NCI-H146 treated with DMSO at 0.1 percent for 48 hours (cell line): ENCODE measurements at regions not wholly inside any gene's neighbourhood (a gene's known extent, or its start where the extent isn't known, plus 50 kb on each side); places are given as distances from the start of the nearest gene placed in this dataset.
A peak's percentile ranks its signal among the peaks of the same experiment; 100 is the strongest.

ENCODE experiments used
- DNase-seq: peaks from one replicate; lab custom pipeline; 2025; ENCODE audit not compliant: unreplicated experiment; lab: John Stamatoyannopoulos, UW

GRCh38 chr12:115473257-115473956 is 789.4 kb upstream of the TBX3 start:
- no peak for DNase-seq

GRCh38 chr12:115472852-115473251 is 788.9 kb upstream of the TBX3 start:
- DNase-seq, result no peak

- DNase-seq, result no peak
Observed at GRCh38 chr12:115470977-115471376, 787.0 kb upstream of the TBX3 start.

GRCh38 chr12:115470526-115470925 is 786.6 kb upstream of the TBX3 start:
- DNase-seq, result no peak

GRCh38 chr12:115468087-115468510 is 784.1 kb upstream of the TBX3 start:
- no peak for DNase-seq

- DNase-seq, result no peak
Observed at GRCh38 chr12:115467531-115467930, 783.6 kb upstream of the TBX3 start.

- DNase-seq, result no peak
Observed at GRCh38 chr12:115466076-115466475, 782.1 kb upstream of the TBX3 start.

- no peak for DNase-seq
Observed at GRCh38 chr12:115464661-115465060, 780.7 kb upstream of the TBX3 start.

- no peak for DNase-seq
Observed at GRCh38 chr12:115464111-115464581, 780.2 kb upstream of the TBX3 start.

GRCh38 chr12:115461401-115461800 is 777.4 kb upstream of the TBX3 start:
- no peak for DNase-seq

- no peak for DNase-seq
Observed at GRCh38 chr12:115457798-115458197, 773.8 kb upstream of the TBX3 start.

- DNase-seq, result no peak
Observed at GRCh38 chr12:115456946-115457689, 773.1 kb upstream of the TBX3 start.

- DNase-seq, result no peak
Observed at GRCh38 chr12:115455268-115455681, 771.3 kb upstream of the TBX3 start.

GRCh38 chr12:115452751-115453281 is 768.8 kb upstream of the TBX3 start:
- DNase-seq, result no peak

GRCh38 chr12:115451780-115452736 is 768.1 kb upstream of the TBX3 start:
- peak; percentile 22 for DNase-seq

GRCh38 chr12:115451151-115451779 is 767.3 kb upstream of the TBX3 start:
- DNase-seq, result no peak

GRCh38 chr12:115450710-115451109 is 766.7 kb upstream of the TBX3 start:
- DNase-seq, result no peak

- no peak for DNase-seq
Observed at GRCh38 chr12:115450017-115450416, 766.0 kb upstream of the TBX3 start.

GRCh38 chr12:115449526-115449925 is 765.6 kb upstream of the TBX3 start:
- no peak for DNase-seq

- no peak for DNase-seq
Observed at GRCh38 chr12:115444346-115444745, 760.4 kb upstream of the TBX3 start.
